ENCODE measurements at regions not wholly inside any gene's neighbourhood (a gene's known extent, or its start where the extent isn't known, plus 50 kb on each side); places are given as distances from the start of the nearest gene placed in this dataset.

GRCh38 chr1:96374076-96374762 lies 347.4 kb upstream of the PTBP2 start (continued):
- TF ChIP-seq REST (IDR thresholded peaks at IDR 0.05) (no peak), TAF1 (conservative IDR thresholded peaks at IDR 0.05) (no peak), SP1 (IDR thresholded peaks at IDR 0.05) (no peak), YY1 (IDR thresholded peaks at IDR 0.05) (no peak), RXRA (IDR thresholded peaks at IDR 0.05) (no peak), FOXA2 (IDR thresholded peaks at IDR 0.05) (no peak), GABPA (IDR thresholded peaks at IDR 0.05 in 1 of 2, conservative IDR thresholded peaks at IDR 0.05 in 1 of 2) (no peak), RAD21 (IDR thresholded peaks at IDR 0.05) (no peak)

DNA sequence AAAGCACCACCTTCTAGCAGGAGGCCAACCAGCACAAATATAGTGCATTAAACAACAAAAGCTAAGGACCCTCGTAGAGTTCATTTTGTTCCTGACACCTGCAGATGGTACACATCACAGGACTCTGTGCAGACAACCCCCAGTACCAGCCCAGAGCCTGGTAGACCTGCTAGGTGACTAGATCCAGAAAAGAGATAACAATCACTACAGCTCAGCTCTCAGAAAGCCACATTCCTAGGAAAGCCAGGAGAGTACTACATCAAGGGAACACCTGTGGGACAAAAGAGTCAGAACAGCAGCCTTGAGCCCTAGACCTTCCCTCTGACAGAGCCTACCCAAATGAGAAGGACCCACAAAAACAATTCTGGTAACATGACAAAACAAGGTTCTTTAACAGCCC lies 344.7 kb upstream of the PTBP2 start:
- Histone ChIP-seq H3K9me3 (ENCODE audit: control insufficient read depth in 4 of 4, low read length in 3 of 4) (no peaks in the 10 kb centered on the region), H3K9ac (ENCODE audit: low read depth in 1 of 2, low read length in 2 of 2) (no peak overlapping the region), H3K4me1 (ENCODE audit: control insufficient read depth in 4 of 4, insufficient read depth in 4 of 4, low read length in 3 of 4) (no peaks in the 10 kb centered on the region), H3K36me3 (ENCODE audit: control insufficient read depth in 4 of 4, insufficient read depth in 3 of 4, low read depth in 1 of 4, low read length in 3 of 4) (no peaks in the 10 kb centered on the region), H3K27me3 (ENCODE audit: control insufficient read depth in 4 of 4, insufficient read depth in 4 of 4, low read length in 3 of 4) (no peaks in the 10 kb centered on the region), H3K4me3 (ENCODE audit: low read depth in 1 of 3, low read length in 3 of 3) (no peak overlapping the region), H3K27ac (ENCODE audit: low read depth in 1 of 2, low read length in 2 of 2) (no peak overlapping the region)
- no peak for DNase-seq (ENCODE audit: low spot score)
- WGBS: 74% methylated on average over 1 of the region's 1 CpG
- no peak for TF ChIP-seq FOXA1 (IDR thresholded peaks at IDR 0.05)
- no peak for TF ChIP-seq SP1 (IDR thresholded peaks at IDR 0.05)

DNA sequence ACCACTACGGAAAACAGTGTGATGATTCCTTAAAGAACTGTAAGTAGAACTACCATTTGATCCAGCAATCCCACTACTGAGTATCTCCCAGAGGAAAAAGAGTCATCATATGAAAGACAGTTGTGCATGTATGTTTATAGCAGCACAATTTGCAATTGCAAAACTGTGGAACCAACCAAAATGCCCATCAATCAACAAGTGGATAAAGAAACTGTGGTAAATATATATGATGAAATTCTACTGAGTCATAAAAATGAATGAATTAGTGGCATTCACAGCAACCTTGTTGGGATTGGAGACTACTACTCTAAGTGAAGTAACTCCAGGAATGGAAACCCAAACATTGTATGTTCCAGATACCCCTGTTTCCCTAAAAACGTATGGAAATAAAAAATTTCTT lies 337.0 kb upstream of the PTBP2 start:
- H3K4me1 ChIP-seq (ENCODE audit: control insufficient read depth in 4 of 4, insufficient read depth in 4 of 4, low read length in 3 of 4): no peaks in the 10 kb centered on the region
- H3K27ac ChIP-seq (ENCODE audit: low read depth in 1 of 2, low read length in 2 of 2): no peak overlapping the region
- WGBS: 65% methylated on average over 2 of the region's 2 CpGs
- no peak for DNase-seq (ENCODE audit: low spot score)
- TF ChIP-seq CTCF (IDR thresholded peaks at IDR 0.05; ENCODE audit: low read depth, low read length, missing input control): no peak
- TF ChIP-seq SP1 (IDR thresholded peaks at IDR 0.05): no peak
- no peak for TF ChIP-seq GABPA (IDR thresholded peaks at IDR 0.05 in 1 of 2, conservative IDR thresholded peaks at IDR 0.05 in 1 of 2)
- no peak for TF ChIP-seq RXRA (IDR thresholded peaks at IDR 0.05)
- no peak for TF ChIP-seq NR2F2 (IDR thresholded peaks at IDR 0.05)
- TF ChIP-seq YY1 (IDR thresholded peaks at IDR 0.05): no peak
- no peak for TF ChIP-seq HNF4G (IDR thresholded peaks at IDR 0.05)
- TF ChIP-seq, protein P1, sequence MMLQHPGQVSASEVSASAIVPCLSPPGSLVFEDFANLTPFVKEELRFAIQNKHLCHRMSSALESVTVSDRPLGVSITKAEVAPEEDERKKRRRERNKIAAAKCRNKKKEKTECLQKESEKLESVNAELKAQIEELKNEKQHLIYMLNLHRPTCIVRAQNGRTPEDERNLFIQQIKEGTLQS (IDR thresholded peaks at IDR 0.05): no peak
- TF ChIP-seq RAD21 (IDR thresholded peaks at IDR 0.05): no peak
- no peak for TF ChIP-seq EGR1 (IDR thresholded peaks at IDR 0.05; ENCODE audit: low read depth in 2 of 2)
- no peak for TF ChIP-seq HNF4A (conservative IDR thresholded peaks at IDR 0.05)
- TF ChIP-seq, protein P2, sequence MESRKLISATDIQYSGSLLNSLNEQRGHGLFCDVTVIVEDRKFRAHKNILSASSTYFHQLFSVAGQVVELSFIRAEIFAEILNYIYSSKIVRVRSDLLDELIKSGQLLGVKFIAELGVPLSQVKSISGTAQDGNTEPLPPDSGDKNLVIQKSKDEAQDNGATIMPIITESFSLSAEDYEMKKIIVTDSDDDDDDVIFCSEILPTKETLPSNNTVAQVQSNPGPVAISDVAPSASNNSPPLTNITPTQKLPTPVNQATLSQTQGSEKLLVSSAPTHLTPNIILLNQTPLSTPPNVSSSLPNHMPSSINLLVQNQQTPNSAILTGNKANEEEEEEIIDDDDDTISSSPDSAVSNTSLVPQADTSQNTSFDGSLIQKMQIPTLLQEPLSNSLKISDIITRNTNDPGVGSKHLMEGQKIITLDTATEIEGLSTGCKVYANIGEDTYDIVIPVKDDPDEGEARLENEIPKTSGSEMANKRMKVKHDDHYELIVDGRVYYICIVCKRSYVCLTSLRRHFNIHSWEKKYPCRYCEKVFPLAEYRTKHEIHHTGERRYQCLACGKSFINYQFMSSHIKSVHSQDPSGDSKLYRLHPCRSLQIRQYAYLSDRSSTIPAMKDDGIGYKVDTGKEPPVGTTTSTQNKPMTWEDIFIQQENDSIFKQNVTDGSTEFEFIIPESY (IDR thresholded peaks at IDR 0.05): no peak
- TF ChIP-seq FOXA2 (IDR thresholded peaks at IDR 0.05): no peak
- TF ChIP-seq REST (IDR thresholded peaks at IDR 0.05): no peak
- TF ChIP-seq FOXA1 (IDR thresholded peaks at IDR 0.05): no peak
- TF ChIP-seq JUND (IDR thresholded peaks at IDR 0.05): no peak
- TF ChIP-seq, protein P3, sequence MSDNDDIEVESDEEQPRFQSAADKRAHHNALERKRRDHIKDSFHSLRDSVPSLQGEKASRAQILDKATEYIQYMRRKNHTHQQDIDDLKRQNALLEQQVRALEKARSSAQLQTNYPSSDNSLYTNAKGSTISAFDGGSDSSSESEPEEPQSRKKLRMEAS (IDR thresholded peaks at IDR 0.05): no peak
- no peak for TF ChIP-seq TAF1 (conservative IDR thresholded peaks at IDR 0.05)
- H3K9me3 ChIP-seq (ENCODE audit: control insufficient read depth in 4 of 4, low read length in 3 of 4): no peaks in the 10 kb centered on the region
- no peaks in the 10 kb centered on the region for H3K36me3 ChIP-seq (ENCODE audit: control insufficient read depth in 4 of 4, insufficient read depth in 3 of 4, low read depth in 1 of 4, low read length in 3 of 4)
- H3K27me3 ChIP-seq (ENCODE audit: control insufficient read depth in 4 of 4, insufficient read depth in 4 of 4, low read length in 3 of 4): no peaks in the 10 kb centered on the region
- no peak overlapping the region for H3K9ac ChIP-seq (ENCODE audit: low read depth in 1 of 2, low read length in 2 of 2)
- no peak overlapping the region for H3K4me3 ChIP-seq (ENCODE audit: low read depth in 1 of 3, low read length in 3 of 3)

Data from liver (tissue), 8 donors.